K562 (cell line): ENCODE measurements at regions not wholly inside any gene's neighbourhood (a gene's known extent, or its start where the extent isn't known, plus 50 kb on each side); places are given as distances from the start of the nearest gene placed in this dataset.
A peak's percentile ranks its signal among the peaks of the same experiment; 100 is the strongest.

Experiments used
- ATAC-seq: fragments of 200-7000 bp; cut with Tn5 transposase; 3 replicates; pipeline ENCODE4 v1.9.1; 2020; ENCODE audit warnings: moderate library complexity
- BruUV-seq: library from RNA; stranded (reverse); fragments of 400-500 nt; replicated peaks from 2 replicates; lab custom pipeline; 2021; lab: Mats Ljungman, UMichigan
- CTCF ChIA-PET: fragments of 300-600 bp; formaldehyde crosslinking; extraction: SDS; loops from one replicate; lab custom pipeline; 2021; ENCODE audit warnings: low intra/inter-chr PET ratio; lab: Yijun Ruan, JAX
- POLR2A ChIA-PET: fragments of 300-600, 350-650 bp; sonication (Branson Sonifier 250); formaldehyde crosslinking; extraction: SDS; loops from one replicate; lab custom pipeline; 2021; ENCODE audit warnings: antibody characterized with exemption, inconsistent platforms; lab: Yijun Ruan, JAX
- DNase-seq, 4 experiments: peaks; one replicate each; pipeline versions ENCODE4 v3.0.0 to v3.0.0-alpha.2; 2011 to 2018; ENCODE audit warnings: low spot score in 3 of 4, mixed read lengths in 3 of 4; ENCODE audit errors: extremely low read depth in 1 of 4
- FAIRE-seq: peaks from 2 replicates; lab custom pipeline; 2011; peaks lifted over from hg19 to GRCh38; lab: Jason Lieb, UNC
- H2AFZ ChIP-seq: 2 replicates; pipeline ENCODE4 v1.6.0; 2011; ENCODE audit warnings: low read depth, low read length, control low read depth, inconsistent platforms
- H3K27ac ChIP-seq: fragments of 200-600 bp; 3 replicates; pipeline ENCODE4 v1.8.0; 2011; ENCODE audit warnings: low read depth, mild to moderate bottlenecking, control low read depth, inconsistent platforms, low read length, moderate library complexity, mixed read lengths; ENCODE audit errors: extremely low read depth
- H3K27me3 ChIP-seq, 2 experiments: fragments of 300-600 bp in 1 of 2; 2 replicates in 1 of 2; 3 replicates in 1 of 2; pipeline versions ENCODE4 v1.6.0 to v1.8.0; 2011; ENCODE audit warnings: inconsistent platforms in 2 of 2, low read length in 2 of 2, mild to moderate bottlenecking in 1 of 2, mixed read lengths in 1 of 2, moderate library complexity in 1 of 2; ENCODE audit not compliant: control insufficient read depth in 2 of 2, insufficient read depth in 2 of 2
- H3K36me3 ChIP-seq: fragments of 300-600 bp; 3 replicates; pipeline ENCODE4 v1.8.0; 2011; ENCODE audit warnings: mild to moderate bottlenecking, low read length, inconsistent platforms; ENCODE audit not compliant: control insufficient read depth, insufficient read depth
- H3K4me1 ChIP-seq, 2 experiments: fragments of 200-600 bp in 1 of 2; replicated peaks in 1 of 2; 2 replicates in 1 of 2; 3 replicates in 1 of 2; pipeline versions ENCODE4 v1.5.1 to v1.8.0; 2011; ENCODE audit warnings: inconsistent platforms in 2 of 2, low read length in 2 of 2, mild to moderate bottlenecking in 1 of 2, mixed read lengths in 1 of 2, moderate library complexity in 1 of 2; ENCODE audit not compliant: control insufficient read depth in 2 of 2, insufficient read depth in 2 of 2
- H3K4me2 ChIP-seq: 2 replicates; pipeline ENCODE4 v1.6.1; 2011; ENCODE audit warnings: low read length, control low read depth, inconsistent platforms, mixed read lengths; ENCODE audit not compliant: insufficient read depth
- H3K4me3 ChIP-seq: fragments of 200-600 bp; sonication (generic), shearing (Covaris generic); 2 replicates; pipeline ENCODE4 v1.5.1; 2016; ENCODE audit warnings: control low read depth, inconsistent platforms
- H3K79me2 ChIP-seq: fragments of 200-600 bp; 3 replicates; pipeline ENCODE4 v1.8.0; 2011; ENCODE audit warnings: low read length, inconsistent platforms; ENCODE audit not compliant: control insufficient read depth, insufficient read depth
- H3K9ac ChIP-seq, 2 experiments: 2 replicates each; pipeline versions ENCODE4 v1.6.0 to v1.6.1; 2011; ENCODE audit warnings: low read depth in 2 of 2, low read length in 2 of 2, control low read depth in 1 of 2, inconsistent platforms in 1 of 2, mild to moderate bottlenecking in 1 of 2, mixed read lengths in 1 of 2; ENCODE audit not compliant: insufficient read depth in 1 of 2
- H3K9me1 ChIP-seq: one replicate; pipeline ENCODE4 v1.6.0; 2011; ENCODE audit warnings: inconsistent platforms, mild to moderate bottlenecking, low read length, moderate library complexity; ENCODE audit not compliant: control insufficient read depth, insufficient read depth
- H3K9me3 ChIP-seq: replicated peaks from 2 replicates; pipeline ENCODE4 v1.5.1; 2011; ENCODE audit warnings: low read depth, low read length, inconsistent platforms; ENCODE audit not compliant: control insufficient read depth, insufficient read depth
- H4K20me1 ChIP-seq: replicated peaks from 2 replicates; pipeline ENCODE4 v1.6.1; 2011; ENCODE audit warnings: low read length, inconsistent platforms, mixed read lengths; ENCODE audit not compliant: control insufficient read depth, insufficient read depth
- AFF1 ChIP-seq, 2 experiments: fragments of 450-650 bp; IDR thresholded peaks; 2 replicates each; pipeline ENCODE4 v1.6.1; 2018; ENCODE audit warnings: mild to moderate bottlenecking in 2 of 2, low read depth in 1 of 2; ENCODE audit not compliant: partially characterized antibody in 2 of 2
- CXXC5 ChIP-seq: fragments of 250-450 bp; sonication (Bioruptor Pico); IDR thresholded peaks from 2 replicates; pipeline ENCODE4 v1.8.0; 2022; ENCODE audit warnings: inconsistent platforms, mild to moderate bottlenecking, moderate library complexity
- GTF2F1 ChIP-seq: IDR thresholded peaks from 2 replicates; pipeline ENCODE4 v1.6.1; 2011; ENCODE audit warnings: low read depth, low read length, improper control_type of control experiment
- HIVEP1 ChIP-seq: fragments of 250-450 bp; sonication (Bioruptor Pico); IDR thresholded peaks from 2 replicates; pipeline ENCODE4 v1.4.0; 2020; ENCODE audit warnings: mild to moderate bottlenecking
- KLF10 ChIP-seq: fragments of 250-450 bp; sonication (Bioruptor Pico); IDR thresholded peaks from 2 replicates; pipeline ENCODE4 v1.6.1; 2021; ENCODE audit warnings: matching md5 sums
- LCOR ChIP-seq: sonication (generic); formaldehyde crosslinking; IDR thresholded peaks from 2 replicates; pipeline ENCODE4 v1.8.0; 2022; ENCODE audit warnings: mild to moderate bottlenecking, missing genetic modification reagents
- MECOM ChIP-seq: fragments of 250-450 bp; sonication (Bioruptor Pico); IDR thresholded peaks from 2 replicates; pipeline ENCODE4 v1.8.0; 2022; ENCODE audit warnings: inconsistent platforms
- NCOA1 ChIP-seq: fragments of 450-650 bp; IDR thresholded peaks from 2 replicates; pipeline ENCODE4 v1.6.1; 2016; ENCODE audit warnings: low read depth
- NCOR1 ChIP-seq: fragments of 450-650 bp; IDR thresholded peaks from 2 replicates; pipeline ENCODE4 v1.6.1; 2016; ENCODE audit warnings: mild to moderate bottlenecking, moderate library complexity
- NFIC ChIP-seq: fragments of 450-650 bp; IDR thresholded peaks from 2 replicates; pipeline ENCODE4 v1.6.1; 2017; ENCODE audit warnings: mild to moderate bottlenecking, inconsistent platforms
- NFIX ChIP-seq: fragments of 250-450 bp; sonication (Bioruptor Pico); IDR thresholded peaks from 2 replicates; pipeline ENCODE4 v1.4.0; 2020; ENCODE audit warnings: low read depth, mild to moderate bottlenecking, moderate library complexity
- ZNF561 ChIP-seq: fragments of 450-650 bp; formaldehyde crosslinking; conservative IDR thresholded peaks from 2 replicates; pipeline ENCODE4 v1.4.0; 2020; ENCODE audit warnings: mild to moderate bottlenecking, moderate library complexity
- WGBS: fragments of 100-300 bp; shearing (Covaris generic); methylation state at CpG from one replicate; pipeline ENCODE4 v1.1.6; 2016; ENCODE audit warnings: low coverage, mixed read lengths; ENCODE audit not compliant: insufficient coverage; ENCODE audit errors: missing lambda C conversion rate; 5-methylcytosine and 5-hydroxymethylcytosine counted together
- in situ Hi-C: fragments of 300-500 bp; cut with MboI; formaldehyde crosslinking; loops from 4 replicates; pipeline ENCODE4 v1.15.0; 2018; ENCODE audit warnings: inconsistent platforms, mixed read lengths
- intact Hi-C: fragments of 100-400 bp; cut with micrococcal nuclease; formaldehyde crosslinking; loops from 2 replicates; pipeline ENCODE4 v1.14.2; 2022

- in situ Hi-C loops (no loop called here), intact Hi-C loops (no loop called here)
- H3K27me3 ChIP-seq: no peaks in the 10 kb centered on the region
- no peak overlapping the region for H2AFZ ChIP-seq
- no peaks in the 10 kb centered on the region for H3K4me1 ChIP-seq
- H3K36me3 ChIP-seq: no peaks in the 10 kb centered on the region
- no peaks in the 10 kb centered on the region for H3K79me2 ChIP-seq
- no peak overlapping the region for H3K4me2 ChIP-seq
- ATAC-seq: no peak
- DNase-seq: no peak
- H3K9ac ChIP-seq: no peak overlapping the region
- TF ChIP-seq LCOR (CRISPR knock-in tag) (no peak), NCOA1 (no peak), NFIC (peak; percentile 82), NFIX (peak; percentile 75)
- FAIRE-seq: no peak
- WGBS: 15% methylated on average over 2 of the region's 2 CpGs
- POLR2A ChIA-PET: no interaction called here
- BruUV-seq: no TSS peak
- CTCF ChIA-PET: no interaction called here
- no peak overlapping the region for H3K27ac ChIP-seq
- no peaks in the 10 kb centered on the region for H4K20me1 ChIP-seq
- H3K9me1 ChIP-seq: no peaks in the 10 kb centered on the region
- no peak overlapping the region for H3K4me3 ChIP-seq
- H3K9me3 ChIP-seq: no peaks in the 10 kb centered on the region
Measured at GRCh38 chr2:210954386-210954907, 398.0 kb downstream of the CPS1 start.

- no peak overlapping the region for H3K4me3 ChIP-seq
- intact Hi-C loops (no loop called here), in situ Hi-C loops (no loop called here)
- H3K36me3 ChIP-seq: no peaks in the 10 kb centered on the region
- DNase-seq: no peak
- H3K9me1 ChIP-seq: no peaks in the 10 kb centered on the region
- no TSS peak for BruUV-seq
- no peak for ATAC-seq
- H3K27me3 ChIP-seq: no peaks in the 10 kb centered on the region
- H3K27ac ChIP-seq: no peak overlapping the region
- no peak overlapping the region for H3K9ac ChIP-seq
- CTCF ChIA-PET: no interaction called here
- H2AFZ ChIP-seq: no peak overlapping the region
- H3K4me2 ChIP-seq: no peak overlapping the region
- H3K4me1 ChIP-seq: no peaks in the 10 kb centered on the region
- H3K9me3 ChIP-seq: no peaks in the 10 kb centered on the region
- no peaks in the 10 kb centered on the region for H4K20me1 ChIP-seq
- no peak for FAIRE-seq
- H3K79me2 ChIP-seq: no peaks in the 10 kb centered on the region
- WGBS: 0% methylated on average over 3 of the region's 3 CpGs
- POLR2A ChIA-PET: no interaction called here
- TF ChIP-seq ZNF561: no peak
- no peak for TF ChIP-seq HIVEP1 (CRISPR knock-in tag)
- TF ChIP-seq CXXC5 (CRISPR knock-in tag): no peak
- TF ChIP-seq NCOR1: no peak
- TF ChIP-seq AFF1 (IDR thresholded peaks at IDR 0.05; ENCODE audit: low read depth in 1 of 2, partially characterized antibody in 2 of 2): no peak
- no peak for TF ChIP-seq MECOM (CRISPR knock-in tag)
- TF ChIP-seq KLF10 (CRISPR knock-in tag): no peak
- TF ChIP-seq GTF2F1: no peak
Measured at GRCh38 chr2:210955591-210955990, 399.2 kb downstream of the CPS1 start.
